Endothelial cell of umbilical vein (primary cell): ENCODE measurements at regions not wholly inside any gene's neighbourhood (a gene's known extent, or its start where the extent isn't known, plus 50 kb on each side); places are given as distances from the start of the nearest gene placed in this dataset.

Experiments used
- BruUV-seq: library from RNA; stranded (reverse); fragments of 400-500 nt; replicated peaks from 2 replicates; lab custom pipeline; 2021; lab: Mats Ljungman, UMichigan
- CTCF ChIA-PET: fragments of 300-600, 350-600 bp; sonication (Branson Sonifier 250); formaldehyde crosslinking; loops from one replicate; lab custom pipeline; 2021; ENCODE audit warnings: antibody characterized with exemption, inconsistent platforms; lab: Charles Lee
- POLR2A ChIA-PET: fragments of 300-600, 350-600 bp; sonication (Branson Sonifier 250); formaldehyde crosslinking; loops from one replicate; lab custom pipeline; 2021; ENCODE audit warnings: antibody characterized with exemption, inconsistent platforms; lab: Charles Lee
- DNase-seq: peaks from one replicate; pipeline ENCODE4 v3.0.0-alpha.2; 2011; ENCODE audit warnings: low read depth, low spot score
- FAIRE-seq: peaks from 2 replicates; lab custom pipeline; 2011; peaks lifted over from hg19 to GRCh38; lab: Jason Lieb, UNC
- H2AFZ ChIP-seq: 2 replicates; pipeline ENCODE4 v1.6.0; 2012; ENCODE audit warnings: low read depth, low read length, control low read depth, inconsistent platforms
- H3K27ac ChIP-seq: 2 replicates; pipeline ENCODE4 v1.5.1; 2011; ENCODE audit warnings: low read depth, mild to moderate bottlenecking, control low read depth, low read length, moderate library complexity; ENCODE audit not compliant: insufficient read depth
- H3K27me3 ChIP-seq, 2 experiments: 2 replicates each; pipeline versions ENCODE4 v1.6.0 to v1.6.1; 2011; ENCODE audit warnings: low read length in 2 of 2, mixed read lengths in 1 of 2; ENCODE audit not compliant: control insufficient read depth in 2 of 2, insufficient read depth in 2 of 2
- H3K36me3 ChIP-seq, 2 experiments: 2 replicates in 1 of 2; 3 replicates in 1 of 2; pipeline ENCODE4 v1.5.1; 2011; ENCODE audit warnings: low read length in 2 of 2, mild to moderate bottlenecking in 1 of 2, moderate library complexity in 1 of 2; ENCODE audit not compliant: control insufficient read depth in 2 of 2, insufficient read depth in 2 of 2; ENCODE audit errors: extremely low read depth in 1 of 2
- H3K4me1 ChIP-seq: 3 replicates; pipeline ENCODE4 v1.5.1; 2011; ENCODE audit warnings: mild to moderate bottlenecking, low read length; ENCODE audit not compliant: control insufficient read depth, insufficient read depth; ENCODE audit errors: extremely low read depth
- H3K4me2 ChIP-seq: 2 replicates; pipeline ENCODE4 v1.6.1; 2011; ENCODE audit warnings: low read length, control low read depth, mixed read lengths; ENCODE audit not compliant: insufficient read depth
- H3K4me3 ChIP-seq, 3 experiments: fragments of 200-600 bp in 1 of 3; sonication (generic), shearing (Covaris generic) in 1 of 3; replicated peaks in 1 of 3; 2 replicates each; pipeline ENCODE4 v1.5.1; 2011 to 2016; ENCODE audit warnings: control low read depth in 3 of 3, low read length in 3 of 3, mild to moderate bottlenecking in 2 of 3, inconsistent platforms in 1 of 3, low read depth in 1 of 3, moderate library complexity in 1 of 3; ENCODE audit not compliant: insufficient read depth in 1 of 3
- H3K79me2 ChIP-seq: 2 replicates; pipeline ENCODE4 v1.6.0; 2012; ENCODE audit warnings: low read length, inconsistent platforms; ENCODE audit not compliant: control insufficient read depth, insufficient read depth
- H3K9ac ChIP-seq: replicated peaks from 2 replicates; pipeline ENCODE3; 2011; ENCODE audit warnings: low read length, control low read depth; ENCODE audit not compliant: insufficient read depth; ENCODE audit errors: extremely low read depth
- H3K9me1 ChIP-seq: replicated peaks from 3 replicates; pipeline ENCODE4 v1.6.0; 2011; ENCODE audit warnings: mild to moderate bottlenecking, low read length; ENCODE audit not compliant: control insufficient read depth, insufficient read depth; ENCODE audit errors: extremely low read depth
- H3K9me3 ChIP-seq: replicated peaks from 2 replicates; pipeline ENCODE4 v1.5.1; 2012; ENCODE audit warnings: low read length, inconsistent platforms; ENCODE audit not compliant: control insufficient read depth, insufficient read depth
- H4K20me1 ChIP-seq: replicated peaks from 2 replicates; pipeline ENCODE3; 2011; ENCODE audit warnings: mild to moderate bottlenecking, low read length; ENCODE audit not compliant: control insufficient read depth, insufficient read depth; ENCODE audit errors: extremely low read depth
- CTCF ChIP-seq, 2 donors: IDR thresholded peaks; 1 replicate in 1 of 2; 2 replicates in 1 of 2; pipeline ENCODE4 v1.5.1; 2011; ENCODE audit warnings: low read length in 2 of 2, mild to moderate bottlenecking in 2 of 2, moderate library complexity in 2 of 2, control low read depth in 1 of 2, inconsistent platforms in 1 of 2, low read depth in 1 of 2; ENCODE audit not compliant: insufficient read depth in 1 of 2; ENCODE audit errors: extremely low read depth in 1 of 2
- EZH2 ChIP-seq: IDR thresholded peaks from 2 replicates; pipeline ENCODE4 v1.6.1; 2012; ENCODE audit warnings: borderline replicate concordance, low read depth, mild to moderate bottlenecking, moderate library complexity, low read length, inconsistent platforms; ENCODE audit not compliant: severe bottlenecking
- FOS ChIP-seq: IDR thresholded peaks from 2 replicates; pipeline ENCODE4 v1.6.1; 2011; ENCODE audit warnings: mild to moderate bottlenecking, low read length, moderate library complexity, borderline replicate concordance; ENCODE audit not compliant: insufficient read depth
- GATA2 ChIP-seq: IDR thresholded peaks from 2 replicates; pipeline ENCODE4 v1.7.0; 2011; ENCODE audit warnings: low read depth, mild to moderate bottlenecking, moderate library complexity, mixed read lengths, low read length; ENCODE audit not compliant: insufficient read length, insufficient read depth
- JUN ChIP-seq: IDR thresholded peaks from 2 replicates; pipeline ENCODE4 v1.6.1; 2011; ENCODE audit warnings: borderline replicate concordance, low read depth; ENCODE audit not compliant: insufficient read length, insufficient read depth
- MAX ChIP-seq: IDR thresholded peaks from 2 replicates; pipeline ENCODE4 v1.6.1; 2011; ENCODE audit not compliant: insufficient read depth, insufficient read length
- MYC ChIP-seq: IDR thresholded peaks from one replicate; pipeline ENCODE4 v1.6.1; 2011; ENCODE audit warnings: mild to moderate bottlenecking, low read depth, low read length
- POLR2A ChIP-seq: IDR thresholded peaks from 2 replicates; pipeline ENCODE4 v1.6.1; 2012; ENCODE audit warnings: low read depth, mild to moderate bottlenecking, control low read depth, low read length
- POLR2AphosphoS5 ChIP-seq: IDR thresholded peaks from 2 replicates; pipeline ENCODE4 v1.6.1; 2012; ENCODE audit warnings: low read depth, mild to moderate bottlenecking, control low read depth, low read length, moderate library complexity; ENCODE audit not compliant: insufficient read depth
- dilution Hi-C: fragments of 300-500 bp; cut with MboI; formaldehyde crosslinking; loops from one replicate; pipeline ENCODE4 v1.15.0; 2019; ENCODE audit warnings: low sequenced_read_pairs; ENCODE audit not compliant: extremely low pct_ligation_motif_present
- intact Hi-C: fragments of 100-400 bp; cut with micrococcal nuclease; formaldehyde crosslinking; loops from one replicate; pipeline ENCODE4 v1.10.0; 2022

- BruUV-seq = no TSS peak
- H2AFZ ChIP-seq = no peak overlapping the region
- FAIRE-seq (no peak), DNase-seq (no peak)
- dilution Hi-C loops (no loop called here), intact Hi-C loops (no loop called here)
- no peaks in the 10 kb centered on the region for H3K79me2 ChIP-seq
- no peaks in the 10 kb centered on the region for H3K4me1 ChIP-seq
- H3K4me2 ChIP-seq = no peak overlapping the region
- TF ChIP-seq MYC = no peak
- no peak for TF ChIP-seq EZH2
- no peak for TF ChIP-seq MAX
- TF ChIP-seq FOS = no peak
- TF ChIP-seq POLR2A = no peak
- TF ChIP-seq GATA2 = no peak
- no peak for TF ChIP-seq JUN
- no peak for TF ChIP-seq CTCF (IDR thresholded peaks at IDR 0.05; ENCODE audit: extremely low read depth in 1 of 2, insufficient read depth in 1 of 2, low read depth in 1 of 2, low read length in 2 of 2)
- TF ChIP-seq POLR2AphosphoS5 = no peak
- H3K9me1 ChIP-seq = no peaks in the 10 kb centered on the region
- no peaks in the 10 kb centered on the region for H3K36me3 ChIP-seq
- no peak overlapping the region for H3K9ac ChIP-seq
- no peak overlapping the region for H3K27ac ChIP-seq
- ChIA-PET POLR2A (no interaction called here), CTCF (no interaction called here)
- no peak overlapping the region for H3K4me3 ChIP-seq
- H4K20me1 ChIP-seq = no peaks in the 10 kb centered on the region
- no peaks in the 10 kb centered on the region for H3K27me3 ChIP-seq
- H3K9me3 ChIP-seq = peaks cover 7% of the 10 kb centered on the region
These were observed 469.5 kb upstream of the TSHZ3 start for GRCh38 chr19:31818798-31819105.
